HEK293T (cell line): ENCODE measurements at regions not wholly inside any gene's neighbourhood (a gene's known extent, or its start where the extent isn't known, plus 50 kb on each side); places are given as distances from the start of the nearest gene placed in this dataset.

Experiments used
- CTCF ChIA-PET: fragments of 350-600 bp; formaldehyde crosslinking; extraction: SDS; loops from one replicate; lab custom pipeline; 2021; ENCODE audit warnings: antibody characterized with exemption, inconsistent platforms; lab: Yijun Ruan, JAX
- POLR2A ChIA-PET: fragments of 350-600 bp; formaldehyde crosslinking; extraction: SDS; loops from one replicate; lab custom pipeline; 2020; ENCODE audit warnings: antibody characterized with exemption, inconsistent platforms; lab: Yijun Ruan, JAX
- DNase-seq: peaks from one replicate; pipeline ENCODE4 v3.0.0; 2012; ENCODE audit warnings: mixed read lengths; ENCODE audit errors: extremely low spot score
- ARNT ChIP-seq: fragments of 450-650 bp; IDR thresholded peaks from 2 replicates; pipeline ENCODE4 v1.6.1; 2017; ENCODE audit warnings: mild to moderate bottlenecking
- BHLHE40 ChIP-seq: fragments of 450-650 bp; IDR thresholded peaks from 2 replicates; pipeline ENCODE4 v1.6.1; 2016; ENCODE audit warnings: mild to moderate bottlenecking, moderate library complexity, borderline replicate concordance
- CTBP1 ChIP-seq: fragments of 450-650 bp; IDR thresholded peaks from 2 replicates; pipeline ENCODE4 v1.6.1; 2016; ENCODE audit warnings: borderline replicate concordance
- ELF4 ChIP-seq: fragments of 450-650 bp; IDR thresholded peaks from 2 replicates; pipeline ENCODE4 v1.6.1; 2017; ENCODE audit warnings: antibody characterized with exemption
- FOXA1 ChIP-seq: fragments of 450-650 bp; IDR thresholded peaks from 2 replicates; pipeline ENCODE4 v1.6.1; 2016; ENCODE audit warnings: mild to moderate bottlenecking
- FOXK2 ChIP-seq: fragments of 450-650 bp; IDR thresholded peaks from 2 replicates; pipeline ENCODE4 v1.6.1; 2016; ENCODE audit warnings: mild to moderate bottlenecking
- FOXM1 ChIP-seq: fragments of 450-650 bp; IDR thresholded peaks from 2 replicates; pipeline ENCODE4 v1.6.1; 2017; ENCODE audit warnings: mild to moderate bottlenecking, borderline replicate concordance
- HDGF ChIP-seq: fragments of 450-650 bp; IDR thresholded peaks from 2 replicates; pipeline ENCODE4 v1.6.1; 2017; ENCODE audit warnings: antibody characterized with exemption, borderline replicate concordance
- L3MBTL2 ChIP-seq: fragments of 450-650 bp; conservative IDR thresholded peaks from 2 replicates; pipeline ENCODE4 v1.6.1; 2016; ENCODE audit warnings: mild to moderate bottlenecking
- LEF1 ChIP-seq: fragments of 450-650 bp; IDR thresholded peaks from 2 replicates; pipeline ENCODE4 v1.6.1; 2017; ENCODE audit warnings: mild to moderate bottlenecking, borderline replicate concordance
- NFRKB ChIP-seq: fragments of 450-650 bp; IDR thresholded peaks from 2 replicates; pipeline ENCODE4 v1.6.1; 2016; ENCODE audit warnings: mild to moderate bottlenecking, moderate library complexity
- PKNOX1 ChIP-seq: fragments of 450-650 bp; IDR thresholded peaks from 2 replicates; pipeline ENCODE4 v1.6.1; 2016
- SP1 ChIP-seq: fragments of 450-650 bp; IDR thresholded peaks from 2 replicates; pipeline ENCODE4 v1.6.1; 2017
- SUZ12 ChIP-seq: fragments of 450-650 bp; IDR thresholded peaks from 2 replicates; pipeline ENCODE4 v1.6.1; 2016; ENCODE audit warnings: mild to moderate bottlenecking
- TARDBP ChIP-seq: fragments of 450-650 bp; IDR thresholded peaks from 2 replicates; pipeline ENCODE4 v1.6.1; 2016
- ZNF384 ChIP-seq: fragments of 450-650 bp; IDR thresholded peaks from 2 replicates; pipeline ENCODE4 v1.6.1; 2016

- POLR2A ChIA-PET: no interaction called here
- TF ChIP-seq NFRKB (no peak), FOXK2 (no peak), L3MBTL2 (no peak), SP1 (no peak), TARDBP (no peak)
- CTCF ChIA-PET: no interaction called here
- no peak for DNase-seq
Observed at GRCh38 chr2:41141146-41141791, 689.4 kb upstream of the SLC8A1 start.

DNA sequence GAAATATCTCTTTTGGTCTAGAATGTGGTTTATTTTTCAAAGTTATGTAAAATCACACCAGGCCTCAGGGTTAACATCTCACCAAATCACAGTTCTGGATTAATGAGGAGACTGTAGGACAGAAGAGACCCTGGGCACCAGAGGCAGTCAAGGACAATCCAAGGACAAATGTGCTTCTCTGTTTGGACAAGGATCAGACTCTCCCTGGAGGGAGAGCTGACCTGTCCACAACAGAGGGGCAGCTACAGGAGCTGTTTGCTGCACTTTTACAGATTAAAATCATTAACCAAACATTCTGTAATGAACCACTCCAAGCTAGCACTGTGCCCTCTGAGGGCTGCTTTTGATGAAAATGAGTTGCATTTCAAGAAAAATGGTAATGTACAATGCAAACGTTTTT lies 690.6 kb upstream of the SLC8A1 start:
- POLR2A ChIA-PET: no interaction called here
- CTCF ChIA-PET: no interaction called here
- DNase-seq: no peak
- TF ChIP-seq SP1 (no peak), ARNT (no peak), NFRKB (no peak), SUZ12 (no peak), BHLHE40 (no peak), ELF4 (no peak), PKNOX1 (no peak), L3MBTL2 (no peak), FOXK2 (no peak), LEF1 (no peak), ZNF384 (no peak), CTBP1 (no peak), TARDBP (no peak), FOXM1 (no peak)

DNA sequence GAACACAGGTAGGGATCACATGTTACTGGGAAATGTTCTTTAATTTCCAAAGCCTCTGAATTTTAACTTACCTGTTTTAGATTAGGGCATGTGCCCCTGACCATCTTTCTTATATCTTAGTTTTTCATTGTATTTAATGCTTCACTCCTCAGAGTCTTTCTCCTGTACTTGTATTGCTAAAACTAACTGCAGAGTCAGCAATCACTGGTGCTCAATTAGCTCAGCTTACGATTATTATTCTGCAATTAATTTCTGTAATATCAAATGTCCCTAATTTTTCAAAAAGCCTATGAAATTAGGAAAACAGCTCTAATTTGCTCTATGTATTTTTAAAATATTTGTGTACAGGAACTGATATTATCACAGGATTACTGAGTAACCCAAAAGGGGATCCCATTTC lies 693.2 kb upstream of the SLC8A1 start:
- CTCF ChIA-PET: no interaction called here
- POLR2A ChIA-PET: no interaction called here
- TF ChIP-seq FOXK2: no peak
- TF ChIP-seq CTBP1: no peak
- DNase-seq: no peak

DNA sequence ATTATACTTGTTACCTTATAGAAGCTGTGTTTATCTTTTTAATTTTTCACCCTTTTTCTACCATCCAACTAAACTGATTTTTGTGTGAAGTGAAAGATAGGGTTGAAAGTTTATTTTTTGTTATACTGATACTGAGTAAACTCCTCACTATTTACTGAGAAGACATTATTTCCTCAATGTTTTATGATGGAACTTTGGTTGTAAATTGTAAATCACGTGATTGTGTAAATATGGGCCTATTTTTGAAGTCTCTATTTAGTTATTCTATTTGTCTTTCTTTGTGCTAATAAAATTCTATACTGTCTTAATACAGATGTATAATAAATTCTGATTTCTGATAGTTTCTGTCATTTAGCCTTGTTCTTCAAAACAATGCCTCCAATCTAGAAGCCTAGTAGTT lies 697.2 kb upstream of the SLC8A1 start:
- POLR2A ChIA-PET: no interaction called here
- no peak for DNase-seq
- CTCF ChIA-PET: no interaction called here
- TF ChIP-seq FOXA1: no peak
- TF ChIP-seq HDGF: no peak
- no peak for TF ChIP-seq BHLHE40
- TF ChIP-seq ARNT: no peak
- no peak for TF ChIP-seq CTBP1
- no peak for TF ChIP-seq NFRKB
- TF ChIP-seq SUZ12: no peak
- TF ChIP-seq ZNF384: no peak
- no peak for TF ChIP-seq L3MBTL2
- TF ChIP-seq PKNOX1: no peak
- TF ChIP-seq ELF4: no peak
- TF ChIP-seq SP1: no peak
- TF ChIP-seq FOXM1: no peak
- no peak for TF ChIP-seq TARDBP
- TF ChIP-seq LEF1: no peak
- TF ChIP-seq FOXK2: no peak

- ChIA-PET POLR2A (no interaction called here), CTCF (no interaction called here)
- TF ChIP-seq LEF1 (no peak), SUZ12 (no peak), ELF4 (no peak), FOXK2 (no peak)
- DNase-seq: no peak
Observed at GRCh38 chr2:41151746-41152145, 699.9 kb upstream of the SLC8A1 start.

DNA sequence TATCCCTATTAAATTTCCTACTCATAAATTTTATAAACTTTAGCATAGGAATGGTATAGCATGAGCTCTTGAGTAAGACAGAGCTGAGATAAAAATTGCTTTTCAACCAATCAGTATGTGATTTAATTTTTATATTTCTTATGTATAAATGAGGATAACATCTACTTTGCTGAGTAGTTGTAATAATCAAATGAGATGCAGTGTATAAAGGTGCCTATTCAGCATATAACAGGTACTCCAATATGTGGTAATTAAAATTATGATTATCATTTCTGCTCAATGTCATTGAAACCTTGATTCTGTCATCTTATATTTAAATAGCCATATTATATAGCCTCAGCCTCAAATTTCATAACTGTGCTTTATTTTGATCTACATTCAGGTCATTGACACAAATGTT lies 700.4 kb upstream of the SLC8A1 start:
- POLR2A ChIA-PET: no interaction called here
- CTCF ChIA-PET: interaction anchor here (0.6 kb wide), 1 partner anchor 264 kb away, joined by 8 read pairs; no protein-coding TSS in a partner anchor

GRCh38 chr2:41160439-41160838 lies 708.5 kb upstream of the SLC8A1 start:
- no peak for DNase-seq
- no peak for TF ChIP-seq SUZ12
- TF ChIP-seq ARNT: no peak
- TF ChIP-seq CTBP1: no peak
- TF ChIP-seq ELF4: no peak
- TF ChIP-seq FOXA1: no peak
- TF ChIP-seq ZNF384: no peak
- no peak for TF ChIP-seq L3MBTL2
- TF ChIP-seq PKNOX1: no peak
- no peak for TF ChIP-seq TARDBP
- ChIA-PET CTCF (no interaction called here), POLR2A (no interaction called here)

More for the DNA sequence above, 700.4 kb upstream of the SLC8A1 start:
- TF ChIP-seq LEF1 (no peak), FOXM1 (no peak), NFRKB (no peak), SP1 (no peak)
- no peak for DNase-seq
